Kidney (tissue), 13 donors: ENCODE measurements at regions not wholly inside any gene's neighbourhood (a gene's known extent, or its start where the extent isn't known, plus 50 kb on each side); places are given as distances from the start of the nearest gene placed in this dataset.

Source experiments
- DNase-seq, 5 donors: peaks; one replicate each; pipeline ENCODE4 v3.0.0-alpha.2; 2013 to 2020
- FAIRE-seq: peaks from 2 replicates; lab custom pipeline; 2012; peaks lifted over from hg19 to GRCh38; lab: Jason Lieb, UNC
- H3K27ac ChIP-seq, 2 donors: one replicate each; pipeline ENCODE4 v1.7.0; 2013; ENCODE audit warnings: low read depth in 2 of 2, low read length in 2 of 2, inconsistent platforms in 1 of 2
- H3K27me3 ChIP-seq: one replicate; pipeline ENCODE4 v1.7.1; 2013; ENCODE audit warnings: low read length, inconsistent platforms; ENCODE audit not compliant: control insufficient read depth, insufficient read depth
- H3K36me3 ChIP-seq, 3 donors: one replicate each; pipeline versions ENCODE4 v1.7.0 to v1.7.1; 2013; ENCODE audit warnings: low read length in 3 of 3, control low read depth in 1 of 3, inconsistent platforms in 1 of 3; ENCODE audit not compliant: insufficient read depth in 3 of 3, control insufficient read depth in 2 of 3
- H3K4me1 ChIP-seq, 3 donors: one replicate each; pipeline versions ENCODE4 v1.7.0 to v1.7.1; 2013; ENCODE audit warnings: low read length in 3 of 3, inconsistent platforms in 1 of 3, low read depth in 1 of 3; ENCODE audit not compliant: control insufficient read depth in 2 of 3, insufficient read depth in 2 of 3
- H3K4me3 ChIP-seq, 3 donors: one replicate each; pipeline versions ENCODE4 v1.7.0 to v1.8.1; 2013; ENCODE audit warnings: low read length in 3 of 3, control low read depth in 1 of 3, inconsistent platforms in 1 of 3
- H3K9ac ChIP-seq, 3 donors: one replicate each; pipeline versions ENCODE4 v1.7.0 to v1.7.1; 2013; ENCODE audit warnings: low read length in 3 of 3, control low read depth in 1 of 3, inconsistent platforms in 1 of 3
- H3K9me3 ChIP-seq, 3 donors: one replicate each; pipeline versions ENCODE4 v1.7.0 to v1.7.1; 2013; ENCODE audit warnings: low read length in 3 of 3, control low read depth in 1 of 3, inconsistent platforms in 1 of 3; ENCODE audit not compliant: control insufficient read depth in 2 of 3, insufficient read depth in 1 of 3
- intact Hi-C: fragments of 100-400 bp; cut with DNase I; formaldehyde crosslinking; loops from one replicate; pipeline ENCODE4 v1.11.1; 2022
- TF ChIP-seq, protein P1 (sequence below): IDR thresholded peaks from 3 replicates; pipeline ENCODE4 v1.5.1; 2012; ENCODE audit warnings: mild to moderate bottlenecking, moderate library complexity, borderline replicate concordance; ENCODE audit not compliant: insufficient read depth; ENCODE audit errors: extremely low read depth
- donor health status: control.
- donor health status: control.
- donor health status: control.
- donor health status: control.
- donor health status: control.
- donor health status: DM: yes; HTN: yes; CAD: no.
- donor health status: Normal renal cell carcinoma (clear cell type).

DNA sequence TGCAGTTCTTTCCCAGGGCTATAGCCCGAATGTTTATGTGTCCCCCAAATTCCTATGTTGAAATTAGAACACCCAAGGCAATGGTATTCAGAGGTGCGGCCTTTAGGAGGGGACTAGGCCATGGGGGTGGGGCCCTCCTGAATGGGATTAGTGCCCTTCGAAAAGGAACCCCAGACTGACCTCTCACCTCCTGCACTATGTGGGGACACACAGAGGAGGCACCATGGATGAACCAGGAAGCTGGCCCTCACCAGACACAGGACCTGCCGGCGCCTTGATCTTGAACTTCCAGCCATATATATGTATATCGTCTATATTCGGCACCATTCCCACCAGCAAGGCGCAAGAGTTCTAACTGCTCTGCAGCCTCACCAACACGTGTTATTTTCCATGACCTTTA is 101.5 kb upstream of the BHLHE23 start:
- H3K4me1 ChIP-seq = no peaks in the 10 kb centered on the region
- no peaks in the 10 kb centered on the region for H3K27me3 ChIP-seq
- DNase-seq (peak in 1 of 5 donors; percentile 7), FAIRE-seq (no peak)
- H3K9ac ChIP-seq = no peak overlapping the region
- peaks cover 0 to 7% (median 2%) of the 10 kb centered on the region in 3 donors for H3K9me3 ChIP-seq
- no peaks in the 10 kb centered on the region for H3K36me3 ChIP-seq
- no peak overlapping the region for H3K4me3 ChIP-seq
- H3K27ac ChIP-seq = no peak overlapping the region
- intact Hi-C loops = no loop called here
- TF ChIP-seq, protein P1, sequence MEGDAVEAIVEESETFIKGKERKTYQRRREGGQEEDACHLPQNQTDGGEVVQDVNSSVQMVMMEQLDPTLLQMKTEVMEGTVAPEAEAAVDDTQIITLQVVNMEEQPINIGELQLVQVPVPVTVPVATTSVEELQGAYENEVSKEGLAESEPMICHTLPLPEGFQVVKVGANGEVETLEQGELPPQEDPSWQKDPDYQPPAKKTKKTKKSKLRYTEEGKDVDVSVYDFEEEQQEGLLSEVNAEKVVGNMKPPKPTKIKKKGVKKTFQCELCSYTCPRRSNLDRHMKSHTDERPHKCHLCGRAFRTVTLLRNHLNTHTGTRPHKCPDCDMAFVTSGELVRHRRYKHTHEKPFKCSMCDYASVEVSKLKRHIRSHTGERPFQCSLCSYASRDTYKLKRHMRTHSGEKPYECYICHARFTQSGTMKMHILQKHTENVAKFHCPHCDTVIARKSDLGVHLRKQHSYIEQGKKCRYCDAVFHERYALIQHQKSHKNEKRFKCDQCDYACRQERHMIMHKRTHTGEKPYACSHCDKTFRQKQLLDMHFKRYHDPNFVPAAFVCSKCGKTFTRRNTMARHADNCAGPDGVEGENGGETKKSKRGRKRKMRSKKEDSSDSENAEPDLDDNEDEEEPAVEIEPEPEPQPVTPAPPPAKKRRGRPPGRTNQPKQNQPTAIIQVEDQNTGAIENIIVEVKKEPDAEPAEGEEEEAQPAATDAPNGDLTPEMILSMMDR = no peak

DNA sequence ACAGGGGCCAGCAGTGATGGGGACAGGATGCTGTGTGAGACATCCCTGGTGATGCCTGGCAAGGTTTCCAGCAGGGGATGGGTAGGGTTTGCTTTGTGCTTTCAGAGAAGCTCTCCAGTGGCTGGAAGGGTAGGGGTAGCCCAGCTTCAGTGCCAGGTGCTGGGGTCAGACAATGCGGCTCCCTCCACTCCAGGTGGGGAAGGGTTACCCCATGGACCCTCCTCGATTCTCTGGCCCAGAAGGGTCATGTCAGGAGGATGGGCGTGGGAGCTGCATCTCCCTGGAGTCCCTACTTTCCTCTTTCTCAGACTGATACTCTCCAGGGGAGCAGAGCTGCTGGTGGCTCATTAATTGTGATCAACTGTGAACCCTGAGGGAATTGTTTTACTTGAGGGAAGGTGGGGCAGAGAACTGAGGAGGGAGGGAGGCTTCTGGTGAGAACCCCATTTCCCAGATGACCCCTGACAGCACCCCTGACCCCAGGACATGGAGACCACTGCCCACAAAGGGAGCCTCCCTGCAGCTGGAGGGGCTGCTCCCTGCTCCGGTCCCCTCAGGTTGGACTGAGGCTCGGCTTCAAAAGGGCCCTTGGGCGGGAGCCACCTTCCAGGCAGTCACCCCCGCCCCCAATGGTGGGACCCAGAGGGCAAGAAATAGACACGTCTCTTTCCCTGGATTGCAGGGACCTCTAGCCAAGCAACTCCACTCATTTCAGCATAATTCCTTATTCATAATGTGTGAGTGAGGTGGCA is 100.9 kb upstream of the BHLHE23 start:
- FAIRE-seq = no peak
- Histone ChIP-seq H3K36me3 (no peaks in the 10 kb centered on the region), H3K27ac (no peak overlapping the region), H3K9ac (no peak overlapping the region), H3K4me3 (no peak overlapping the region), H3K4me1 (no peaks in the 10 kb centered on the region), H3K27me3 (no peaks in the 10 kb centered on the region), H3K9me3 (peaks cover 0 to 7% (median 2%) of the 10 kb centered on the region in 3 donors)
- DNase-seq = peak in 1 of 5 donors; percentile 34
- intact Hi-C loops = no loop called here
- TF ChIP-seq, protein P1 = no peak

GRCh38 chr20:63106765-63107448 is 100.1 kb upstream of the BHLHE23 start:
- no peaks in the 10 kb centered on the region for H3K4me1 ChIP-seq
- no peaks in the 10 kb centered on the region for H3K27me3 ChIP-seq
- TF ChIP-seq, protein P1 = no peak
- peaks cover 0 to 4% (median 0%) of the 10 kb centered on the region in 3 donors for H3K9me3 ChIP-seq
- no peaks in the 10 kb centered on the region for H3K36me3 ChIP-seq
- H3K27ac ChIP-seq = no peak overlapping the region
- FAIRE-seq (no peak), DNase-seq (peak in 1 of 5 donors; percentile 55)
- no peak overlapping the region for H3K9ac ChIP-seq
- H3K4me3 ChIP-seq = no peak overlapping the region
- intact Hi-C loops = no loop called here
